ENCODE measurements at regions not wholly inside any gene's neighbourhood (a gene's known extent, or its start where the extent isn't known, plus 50 kb on each side); places are given as distances from the start of the nearest gene placed in this dataset.

DNA sequence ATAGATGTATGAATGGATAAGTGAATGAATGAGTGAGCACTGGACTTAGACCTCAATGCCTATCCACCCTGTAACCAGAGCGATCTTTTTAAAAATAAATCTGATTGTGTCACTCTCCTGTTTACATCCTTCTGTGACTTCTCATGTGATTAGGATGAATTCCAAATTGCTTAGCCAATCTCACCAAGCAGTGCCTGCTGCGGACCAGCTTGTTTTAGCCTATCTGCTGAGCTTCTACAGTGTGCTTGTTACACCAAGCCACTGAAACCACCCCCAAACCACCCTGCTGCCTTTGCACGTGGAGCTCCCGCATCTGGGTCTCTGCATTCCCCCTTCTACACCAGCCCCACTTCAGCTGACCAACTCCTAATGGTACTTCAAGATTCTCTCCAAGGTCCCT is 265.4 kb downstream of the EN1 start:
- Histone ChIP-seq H4K20me1 (ENCODE audit: insufficient read depth, poor library complexity, severe bottlenecking) (no peaks in the 10 kb centered on the region), H3K4me2 (no peak overlapping the region), H3K4me3 (no peak overlapping the region), H3K27me3 (peaks cover 16% of the 10 kb centered on the region), H3K9me3 (ENCODE audit: low read depth) (no peaks in the 10 kb centered on the region), H3K36me3 (replicated peaks; ENCODE audit: insufficient read depth, low read depth) (no peaks in the 10 kb centered on the region), H3K27ac (no peak overlapping the region), H3K79me2 (no peaks in the 10 kb centered on the region), H3K4me1 (ENCODE audit: insufficient read depth) (no peaks in the 10 kb centered on the region), H3K9me2 (replicated peaks; ENCODE audit: insufficient read depth) (no peaks in the 10 kb centered on the region), H2AFZ (no peak overlapping the region)
- WGBS (ENCODE audit: low lambda C conversion rate, missing lambda C conversion rate) = 93% methylated on average over 4 of the region's 4 CpGs
- no peak for DNase-seq (ENCODE audit: low spot score)
- TF ChIP-seq, protein P1, sequence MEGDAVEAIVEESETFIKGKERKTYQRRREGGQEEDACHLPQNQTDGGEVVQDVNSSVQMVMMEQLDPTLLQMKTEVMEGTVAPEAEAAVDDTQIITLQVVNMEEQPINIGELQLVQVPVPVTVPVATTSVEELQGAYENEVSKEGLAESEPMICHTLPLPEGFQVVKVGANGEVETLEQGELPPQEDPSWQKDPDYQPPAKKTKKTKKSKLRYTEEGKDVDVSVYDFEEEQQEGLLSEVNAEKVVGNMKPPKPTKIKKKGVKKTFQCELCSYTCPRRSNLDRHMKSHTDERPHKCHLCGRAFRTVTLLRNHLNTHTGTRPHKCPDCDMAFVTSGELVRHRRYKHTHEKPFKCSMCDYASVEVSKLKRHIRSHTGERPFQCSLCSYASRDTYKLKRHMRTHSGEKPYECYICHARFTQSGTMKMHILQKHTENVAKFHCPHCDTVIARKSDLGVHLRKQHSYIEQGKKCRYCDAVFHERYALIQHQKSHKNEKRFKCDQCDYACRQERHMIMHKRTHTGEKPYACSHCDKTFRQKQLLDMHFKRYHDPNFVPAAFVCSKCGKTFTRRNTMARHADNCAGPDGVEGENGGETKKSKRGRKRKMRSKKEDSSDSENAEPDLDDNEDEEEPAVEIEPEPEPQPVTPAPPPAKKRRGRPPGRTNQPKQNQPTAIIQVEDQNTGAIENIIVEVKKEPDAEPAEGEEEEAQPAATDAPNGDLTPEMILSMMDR (IDR thresholded peaks at IDR 0.05; ENCODE audit: poor library complexity) = no peak
- no peak for TF ChIP-seq EZH2phosphoT487 (IDR thresholded peaks at IDR 0.05; ENCODE audit: low read depth, severe bottlenecking, unreplicated experiment)
- no peak for TF ChIP-seq EZH2 (IDR thresholded peaks at IDR 0.05; ENCODE audit: borderline replicate concordance)

GRCh38 chr2:118580651-118581050 is 266.8 kb downstream of the EN1 start:
- 47% methylated on average over 1 of the region's 1 CpG for WGBS (ENCODE audit: low lambda C conversion rate, missing lambda C conversion rate)
- Histone ChIP-seq H3K4me1 (ENCODE audit: insufficient read depth) (no peaks in the 10 kb centered on the region), H3K27me3 (peaks cover 16% of the 10 kb centered on the region), H4K20me1 (ENCODE audit: insufficient read depth, poor library complexity, severe bottlenecking) (no peaks in the 10 kb centered on the region), H3K79me2 (no peaks in the 10 kb centered on the region), H3K36me3 (replicated peaks; ENCODE audit: insufficient read depth, low read depth) (no peaks in the 10 kb centered on the region), H3K9me3 (ENCODE audit: low read depth) (no peaks in the 10 kb centered on the region), H3K4me2 (no peak overlapping the region), H3K4me3 (no peak overlapping the region), H3K9me2 (replicated peaks; ENCODE audit: insufficient read depth) (no peaks in the 10 kb centered on the region), H3K27ac (no peak overlapping the region), H2AFZ (no peak overlapping the region)
- no peak for TF ChIP-seq EZH2phosphoT487 (IDR thresholded peaks at IDR 0.05; ENCODE audit: low read depth, severe bottlenecking, unreplicated experiment)
- TF ChIP-seq, protein P1 (IDR thresholded peaks at IDR 0.05; ENCODE audit: poor library complexity) = no peak
- no peak for TF ChIP-seq EZH2 (IDR thresholded peaks at IDR 0.05; ENCODE audit: borderline replicate concordance)
- DNase-seq (ENCODE audit: low spot score) = no peak

DNA sequence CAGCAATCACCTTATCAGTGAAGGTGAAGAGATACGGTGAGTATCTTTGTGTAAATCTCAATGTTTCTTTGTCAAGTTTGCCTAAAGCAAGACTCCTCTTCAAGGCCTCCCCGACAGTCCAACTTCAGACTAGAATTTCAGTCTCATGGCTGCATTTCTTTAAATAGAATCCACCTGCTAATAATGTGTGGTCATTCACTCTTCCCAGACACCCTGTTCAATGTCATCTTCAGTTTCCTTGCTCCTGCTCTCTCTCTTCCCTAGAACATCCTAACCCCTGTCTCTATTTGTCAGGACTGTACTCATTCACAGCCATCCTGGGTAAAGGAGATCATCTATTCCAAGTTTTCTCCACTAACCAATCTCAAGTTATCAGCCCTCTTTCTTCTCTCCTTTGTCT is 267.3 kb downstream of the EN1 start:
- TF ChIP-seq EZH2 (IDR thresholded peaks at IDR 0.05; ENCODE audit: borderline replicate concordance) (no peak), EZH2phosphoT487 (IDR thresholded peaks at IDR 0.05; ENCODE audit: low read depth, severe bottlenecking, unreplicated experiment) (no peak)
- TF ChIP-seq, protein P1 (IDR thresholded peaks at IDR 0.05; ENCODE audit: poor library complexity) = no peak
- no peak overlapping the region for H3K4me2 ChIP-seq
- no peak for DNase-seq (ENCODE audit: low spot score)
- H3K27me3 ChIP-seq = peaks cover 16% of the 10 kb centered on the region
- no peaks in the 10 kb centered on the region for H3K9me3 ChIP-seq (ENCODE audit: low read depth)
- no peaks in the 10 kb centered on the region for H3K36me3 ChIP-seq (replicated peaks; ENCODE audit: insufficient read depth, low read depth)
- WGBS (ENCODE audit: low lambda C conversion rate, missing lambda C conversion rate) = 73% methylated on average over 2 of the region's 2 CpGs
- H3K9me2 ChIP-seq (replicated peaks; ENCODE audit: insufficient read depth) = no peaks in the 10 kb centered on the region
- H4K20me1 ChIP-seq (ENCODE audit: insufficient read depth, poor library complexity, severe bottlenecking) = no peaks in the 10 kb centered on the region
- no peak overlapping the region for H3K27ac ChIP-seq
- H3K4me1 ChIP-seq (ENCODE audit: insufficient read depth) = no peaks in the 10 kb centered on the region
- H2AFZ ChIP-seq = no peak overlapping the region
- H3K79me2 ChIP-seq = no peaks in the 10 kb centered on the region
- no peak overlapping the region for H3K4me3 ChIP-seq

DNA sequence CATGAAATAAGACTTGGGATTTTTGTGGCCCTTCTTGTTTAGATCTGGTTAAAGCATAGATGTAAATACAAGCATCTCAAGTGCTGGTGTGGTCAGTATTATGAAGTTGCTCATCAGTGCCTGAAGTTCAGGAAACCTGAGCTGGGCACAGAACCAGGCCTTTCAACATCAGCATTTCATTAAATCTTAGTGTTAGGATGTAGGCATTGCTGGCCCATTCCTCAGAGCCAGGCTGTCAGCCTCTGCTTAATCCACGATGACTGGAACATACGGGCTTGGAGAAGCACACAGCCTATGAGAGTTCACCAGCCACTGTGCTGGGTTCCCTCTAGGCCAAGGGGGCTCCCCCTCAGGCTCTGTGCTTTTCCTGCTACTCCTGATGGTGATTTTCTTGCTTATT is 270.2 kb downstream of the EN1 start:
- H3K79me2 ChIP-seq = no peaks in the 10 kb centered on the region
- no peak overlapping the region for H3K4me2 ChIP-seq
- TF ChIP-seq EZH2phosphoT487 (IDR thresholded peaks at IDR 0.05; ENCODE audit: low read depth, severe bottlenecking, unreplicated experiment) (no peak), EZH2 (IDR thresholded peaks at IDR 0.05; ENCODE audit: borderline replicate concordance) (no peak)
- TF ChIP-seq, protein P1 (IDR thresholded peaks at IDR 0.05; ENCODE audit: poor library complexity) = no peak
- no peaks in the 10 kb centered on the region for H3K9me3 ChIP-seq (ENCODE audit: low read depth)
- WGBS (ENCODE audit: low lambda C conversion rate, missing lambda C conversion rate) = 70% methylated on average over 2 of the region's 2 CpGs
- no peaks in the 10 kb centered on the region for H3K36me3 ChIP-seq (replicated peaks; ENCODE audit: insufficient read depth, low read depth)
- DNase-seq (ENCODE audit: low spot score) = no peak
- peaks cover 16% of the 10 kb centered on the region for H3K27me3 ChIP-seq
- H3K4me3 ChIP-seq = no peak overlapping the region
- no peaks in the 10 kb centered on the region for H3K4me1 ChIP-seq (ENCODE audit: insufficient read depth)
- no peaks in the 10 kb centered on the region for H3K9me2 ChIP-seq (replicated peaks; ENCODE audit: insufficient read depth)
- H4K20me1 ChIP-seq (ENCODE audit: insufficient read depth, poor library complexity, severe bottlenecking) = no peaks in the 10 kb centered on the region
- H2AFZ ChIP-seq = no peak overlapping the region
- H3K27ac ChIP-seq = no peak overlapping the region

Measured in hepatocyte (in vitro differentiated cells).